CD1c-positive myeloid dendritic cell (primary cell): ENCODE measurements at regions not wholly inside any gene's neighbourhood (a gene's known extent, or its start where the extent isn't known, plus 50 kb on each side); places are given as distances from the start of the nearest gene placed in this dataset.
"Not testable (repeated sequence)": the region's sequence is repeated elsewhere in the genome, so short reads cannot be mapped to it uniquely, and the experiment has no call there.

ENCODE experiments used
- DNase-seq: peaks from one replicate; pipeline ENCODE4 v3.0.0-alpha.2; 2016; ENCODE audit errors: extremely low spot score

- DNase-seq = no peak
Observed at GRCh38 chr5:96483878-96484277, 50.8 kb upstream of the PCSK1 start.

GRCh38 chr5:96487859-96488258, 54.8 kb upstream of the PCSK1 start:
- no peak for DNase-seq

GRCh38 chr5:96489532-96489931, 56.5 kb upstream of the PCSK1 start:
- no peak for DNase-seq

- DNase-seq = no peak
Observed at GRCh38 chr5:96492459-96493047, 59.5 kb upstream of the PCSK1 start.

- no peak for DNase-seq
Observed at GRCh38 chr5:96493219-96493790, 60.3 kb upstream of the PCSK1 start.

GRCh38 chr5:96495412-96495811, 62.4 kb upstream of the PCSK1 start:
- not testable (repeated sequence) for DNase-seq

GRCh38 chr5:96497027-96497426, 64.0 kb upstream of the PCSK1 start:
- not testable (repeated sequence) for DNase-seq

- DNase-seq = no peak
Observed at GRCh38 chr5:96499753-96500345, 66.8 kb upstream of the PCSK1 start.

GRCh38 chr5:96501991-96502646, 69.1 kb upstream of the PCSK1 start:
- no peak for DNase-seq

- DNase-seq = no peak
Observed at GRCh38 chr5:96503501-96504236, 70.6 kb upstream of the PCSK1 start.

- no peak for DNase-seq
Observed at GRCh38 chr5:96506376-96506775, 73.3 kb upstream of the PCSK1 start.

- no peak for DNase-seq
Observed at GRCh38 chr5:96506866-96507527, 73.9 kb upstream of the PCSK1 start.

GRCh38 chr5:96509316-96509715, 76.3 kb upstream of the PCSK1 start:
- no peak for DNase-seq

GRCh38 chr5:96509721-96510350, 76.8 kb upstream of the PCSK1 start:
- no peak for DNase-seq

GRCh38 chr5:96516631-96517071, 83.6 kb upstream of the PCSK1 start:
- no peak for DNase-seq

GRCh38 chr5:96517295-96517694, 84.2 kb upstream of the PCSK1 start:
- no peak for DNase-seq

- DNase-seq = no peak
Observed at GRCh38 chr5:96520345-96520744, 87.3 kb upstream of the PCSK1 start.

- no peak for DNase-seq
Observed at GRCh38 chr5:96522635-96523355, 89.7 kb upstream of the PCSK1 start.

- DNase-seq = no peak
Observed at GRCh38 chr5:96527768-96528661, 95.0 kb upstream of the PCSK1 start.
